GM03348 (cell line): ENCODE measurements at regions not wholly inside any gene's neighbourhood (a gene's known extent, or its start where the extent isn't known, plus 50 kb on each side); places are given as distances from the start of the nearest gene placed in this dataset.
"Not testable (repeated sequence)": the region's sequence is repeated elsewhere in the genome, so short reads cannot be mapped to it uniquely, and the experiment has no call there.

ENCODE experiments used
- DNase-seq: peaks from one replicate; pipeline ENCODE4 v3.0.0; 2012; ENCODE audit warnings: low spot score

DNA sequence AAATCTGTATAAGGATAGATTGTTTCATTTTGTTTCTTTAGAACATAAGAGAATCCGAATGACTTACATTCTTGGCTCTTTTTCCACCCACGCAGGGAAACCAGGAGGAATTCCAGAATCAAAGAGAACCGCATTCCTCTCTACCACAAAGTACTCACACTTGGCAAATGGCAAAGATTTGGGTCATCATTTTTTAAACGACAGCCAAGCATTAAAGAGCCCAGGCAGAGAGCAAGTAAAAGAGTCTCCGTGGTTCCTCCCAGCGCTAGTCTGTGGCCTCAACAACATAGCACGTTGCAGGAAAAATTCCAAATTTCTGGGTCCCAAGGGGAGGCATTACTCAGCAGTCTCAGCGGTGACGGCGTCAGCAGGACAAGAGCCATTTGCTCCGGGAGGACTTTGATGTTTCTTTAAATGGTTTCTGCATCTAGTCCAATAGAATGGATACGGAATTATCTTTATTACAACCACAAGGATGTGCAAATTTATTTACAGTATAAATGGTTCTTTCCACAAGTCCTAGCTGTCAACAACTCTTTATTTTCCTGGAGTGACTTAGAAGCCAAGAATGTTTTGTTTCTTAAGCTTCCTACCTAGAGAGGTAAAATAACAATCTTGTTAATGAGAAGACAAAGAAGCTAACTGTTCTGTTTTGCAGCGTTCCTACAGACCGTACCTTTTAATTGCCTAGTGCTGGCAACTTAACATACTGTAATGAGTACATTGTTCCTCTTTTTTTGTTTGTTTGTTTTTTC lies 232.5 kb downstream of the SKIDA1 start:
- peak; percentile 82 for DNase-seq

DNA sequence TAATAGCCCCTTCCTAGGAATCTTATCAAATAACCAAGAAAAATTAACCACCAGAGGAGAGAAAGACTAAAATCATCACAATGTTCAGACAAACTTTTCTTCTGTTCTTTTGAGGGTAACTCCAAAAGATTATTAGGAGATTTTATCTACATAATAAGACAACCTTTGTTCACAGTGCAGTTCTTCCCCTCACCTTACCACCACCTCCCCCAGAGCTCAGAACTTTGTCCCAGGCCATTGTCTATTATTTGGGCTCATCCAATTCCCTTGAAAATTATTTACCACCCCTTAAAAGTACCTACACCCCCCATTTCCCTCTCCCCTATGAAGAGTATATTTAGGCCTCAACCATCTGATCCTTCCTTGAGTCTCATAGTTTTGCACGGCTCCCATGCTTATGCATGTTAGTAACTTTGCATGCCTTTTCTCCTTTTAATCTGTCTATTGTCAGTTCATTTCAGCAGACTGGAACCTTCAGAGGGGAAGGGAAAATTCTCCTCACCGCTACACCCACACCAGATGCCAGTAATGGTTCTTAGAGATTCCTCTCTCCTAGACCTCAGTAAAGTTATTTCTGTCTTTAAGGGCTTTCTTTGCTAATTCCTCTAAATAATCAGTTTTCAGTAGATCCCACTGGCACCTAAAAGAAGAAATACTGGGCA lies 234.9 kb downstream of the SKIDA1 start:
- no peak for DNase-seq

DNA sequence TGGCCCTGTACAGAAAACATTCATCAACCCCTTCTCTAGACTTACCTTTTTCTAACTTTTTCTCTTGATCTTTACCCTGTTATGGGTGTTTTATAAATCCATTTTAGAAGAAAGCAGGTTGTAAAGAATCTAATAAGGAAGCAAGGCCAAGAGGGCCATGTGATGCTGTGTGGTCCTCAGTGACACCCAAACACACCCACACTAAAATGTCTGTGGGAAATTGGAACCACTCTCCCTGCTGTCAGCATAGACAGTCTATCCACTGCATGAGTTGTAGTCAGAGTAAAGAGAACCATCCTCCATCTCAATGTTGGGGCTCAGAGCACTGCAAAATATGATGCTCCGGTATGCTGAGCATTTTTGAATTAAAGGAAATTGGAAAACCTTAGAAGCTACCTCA lies 235.5 kb downstream of the SKIDA1 start:
- no peak for DNase-seq

DNA sequence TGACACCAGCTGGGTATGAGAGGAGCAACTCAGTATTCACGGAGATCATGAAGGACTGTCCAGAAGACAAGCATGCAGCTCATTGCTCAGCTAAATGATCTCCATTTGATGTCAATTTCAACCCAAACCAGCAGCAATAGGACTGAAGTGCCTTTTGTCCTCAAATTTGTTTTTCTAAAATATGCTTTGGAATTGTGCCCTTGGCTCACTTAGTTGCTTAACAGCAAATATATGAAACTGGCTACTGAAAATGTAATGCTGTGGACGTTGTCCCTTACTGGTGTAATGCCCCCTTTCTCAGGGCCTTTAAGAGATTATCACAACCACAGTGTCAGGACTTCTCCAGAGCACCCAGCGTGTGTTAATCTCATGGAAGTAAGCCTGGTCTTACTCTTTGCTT lies 236.2 kb downstream of the SKIDA1 start:
- no peak for DNase-seq

GRCh38 chr10:21285742-21286331 lies 239.6 kb downstream of the SKIDA1 start:
- DNase-seq, result no peak

DNA sequence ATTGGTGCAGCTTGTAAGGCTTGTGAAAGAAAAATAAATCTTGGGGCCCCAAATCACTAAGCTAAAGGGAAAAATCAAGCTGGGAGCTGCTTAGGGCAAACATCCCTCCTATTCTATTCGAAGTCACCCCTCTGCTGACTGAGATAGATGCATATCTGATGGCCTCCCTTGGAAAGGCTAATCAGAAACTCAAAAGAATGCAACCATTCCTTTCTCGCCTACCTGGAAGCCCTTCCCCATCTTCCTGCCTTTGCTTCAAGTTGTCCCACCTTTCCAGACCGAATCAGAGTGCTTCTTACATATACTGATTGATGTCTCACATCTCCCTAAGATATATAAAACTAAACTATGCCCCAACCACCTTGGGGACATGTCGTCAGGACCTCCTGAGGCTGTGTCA lies 240.3 kb downstream of the SKIDA1 start:
- DNase-seq, result no peak

DNA sequence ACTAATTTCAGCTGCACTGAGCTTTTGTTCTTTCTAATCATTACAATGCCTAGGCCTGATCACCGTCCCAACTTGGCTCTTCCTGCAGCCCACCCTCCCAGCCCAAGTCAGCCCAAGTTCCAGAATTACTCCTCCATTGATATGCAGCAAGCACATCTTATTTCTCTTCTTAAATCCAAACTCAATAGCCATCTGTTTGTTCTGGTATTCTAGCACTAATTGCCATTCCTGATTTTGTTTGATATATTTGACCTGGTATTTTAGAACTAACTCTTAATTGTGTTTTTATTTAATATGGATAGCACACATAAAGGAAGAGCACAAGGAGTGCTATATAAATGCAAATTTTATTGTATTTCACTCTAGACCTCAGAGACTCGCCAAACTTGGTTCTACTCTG lies 241.2 kb downstream of the SKIDA1 start:
- no peak for DNase-seq

- not testable (repeated sequence) for DNase-seq
Observed at GRCh38 chr10:21283053-21283452, 242.4 kb downstream of the SKIDA1 start.

- DNase-seq, result no peak
Observed at GRCh38 chr10:21281765-21282484, 243.6 kb downstream of the SKIDA1 start.

DNA sequence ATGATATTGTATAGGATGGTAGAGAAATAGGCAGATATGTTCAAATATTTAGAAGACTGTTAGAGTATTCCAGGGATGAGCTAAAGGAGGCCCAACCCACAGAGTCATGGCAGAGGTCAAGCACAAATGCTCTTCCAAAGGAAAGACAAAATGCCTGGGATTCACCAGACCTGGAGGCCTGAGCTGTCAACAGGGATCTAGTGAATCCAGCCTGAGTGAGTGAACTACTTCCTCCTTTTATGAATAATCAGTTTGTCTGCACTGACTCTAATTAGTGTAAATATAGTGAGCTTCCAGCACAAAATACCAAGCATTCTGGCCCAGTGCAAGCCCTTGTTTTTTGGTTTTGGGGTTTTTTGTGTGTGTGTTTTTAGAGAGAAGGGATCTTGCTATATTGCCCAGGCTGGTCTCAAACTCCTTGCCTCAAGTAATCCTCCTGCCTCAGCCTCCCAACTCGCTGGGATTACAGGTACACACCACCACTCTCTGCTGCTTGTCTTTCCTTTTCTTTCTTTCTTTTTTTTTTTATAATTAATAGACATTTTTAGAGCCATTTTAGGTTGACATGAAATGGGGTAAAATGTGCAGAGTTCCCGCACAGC lies 244.4 kb downstream of the SKIDA1 start:
- DNase-seq, result no peak

DNA sequence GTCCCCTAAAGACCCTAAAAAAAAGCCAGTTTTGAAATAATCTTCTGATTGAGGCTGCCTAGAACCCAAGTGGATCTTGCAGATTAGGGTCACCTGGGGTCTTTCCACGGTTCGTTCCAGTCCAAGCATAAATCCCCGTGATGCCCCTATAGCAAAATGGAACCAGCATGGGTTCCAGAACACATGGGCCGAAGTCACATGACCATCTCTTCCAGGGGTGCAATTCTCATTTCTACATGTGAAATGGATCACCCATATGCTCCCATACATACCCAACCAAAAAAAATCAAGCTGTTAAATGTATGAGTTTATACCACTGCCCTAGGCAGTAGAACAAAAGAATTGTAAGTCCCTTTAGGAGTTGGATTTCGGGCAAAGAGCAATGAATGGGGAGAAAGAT lies 245.4 kb downstream of the SKIDA1 start:
- no peak for DNase-seq

DNA sequence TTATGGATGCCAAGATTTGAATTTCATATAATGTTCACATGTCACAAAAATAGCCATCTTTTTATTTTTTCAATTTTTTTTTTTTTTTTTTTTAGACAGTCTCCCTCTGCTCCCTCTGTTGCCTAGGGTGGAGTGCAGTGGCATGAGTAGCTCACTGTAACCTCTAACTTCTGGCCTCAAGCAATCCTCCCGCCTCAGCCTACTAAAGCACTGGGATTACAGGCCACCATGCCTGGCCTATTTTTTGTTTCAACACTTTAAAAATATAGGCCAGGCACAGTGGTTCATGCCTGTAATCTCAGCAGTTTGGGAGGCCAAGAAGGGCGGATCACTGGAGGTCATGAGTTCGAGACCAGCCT lies 246.3 kb downstream of the SKIDA1 start:
- no peak for DNase-seq

DNA sequence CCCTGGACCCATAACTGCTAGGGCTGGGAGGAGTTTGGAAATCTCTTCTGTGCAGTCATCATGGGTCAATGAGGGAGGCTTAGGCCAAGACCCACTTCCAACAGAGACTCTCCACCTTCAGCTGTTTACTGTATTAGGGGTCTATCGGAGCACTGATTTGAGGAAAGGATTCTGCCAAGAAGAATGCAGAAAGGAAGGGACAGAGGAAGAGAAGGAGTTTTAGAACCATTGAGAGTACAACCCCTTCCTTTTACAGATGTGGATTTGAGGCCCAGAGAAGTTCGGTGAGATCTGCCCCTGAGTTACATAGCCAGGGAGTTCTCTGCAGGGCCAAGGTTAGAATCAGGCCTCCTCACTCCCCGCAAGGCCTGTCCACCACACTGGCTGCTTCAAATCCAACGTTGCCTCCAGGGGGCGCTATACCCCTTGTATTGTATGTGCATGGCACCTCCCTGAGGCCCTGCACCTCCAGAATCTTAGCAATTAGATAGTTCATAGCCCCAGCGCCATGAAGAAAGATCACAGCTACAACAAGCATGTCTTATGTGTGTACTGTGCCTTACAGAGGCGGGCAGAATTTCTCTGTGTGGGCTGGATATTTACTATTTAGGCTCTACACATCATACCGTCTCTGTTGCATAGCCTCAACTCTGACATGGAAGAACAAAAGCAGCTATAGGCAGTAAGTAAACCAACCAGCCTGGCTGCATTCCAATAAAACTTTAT lies 246.8 kb downstream of the SKIDA1 start:
- peak; percentile 87 for DNase-seq

- no peak for DNase-seq
Observed at GRCh38 chr10:21273400-21273968, 252.0 kb downstream of the SKIDA1 start.

DNA sequence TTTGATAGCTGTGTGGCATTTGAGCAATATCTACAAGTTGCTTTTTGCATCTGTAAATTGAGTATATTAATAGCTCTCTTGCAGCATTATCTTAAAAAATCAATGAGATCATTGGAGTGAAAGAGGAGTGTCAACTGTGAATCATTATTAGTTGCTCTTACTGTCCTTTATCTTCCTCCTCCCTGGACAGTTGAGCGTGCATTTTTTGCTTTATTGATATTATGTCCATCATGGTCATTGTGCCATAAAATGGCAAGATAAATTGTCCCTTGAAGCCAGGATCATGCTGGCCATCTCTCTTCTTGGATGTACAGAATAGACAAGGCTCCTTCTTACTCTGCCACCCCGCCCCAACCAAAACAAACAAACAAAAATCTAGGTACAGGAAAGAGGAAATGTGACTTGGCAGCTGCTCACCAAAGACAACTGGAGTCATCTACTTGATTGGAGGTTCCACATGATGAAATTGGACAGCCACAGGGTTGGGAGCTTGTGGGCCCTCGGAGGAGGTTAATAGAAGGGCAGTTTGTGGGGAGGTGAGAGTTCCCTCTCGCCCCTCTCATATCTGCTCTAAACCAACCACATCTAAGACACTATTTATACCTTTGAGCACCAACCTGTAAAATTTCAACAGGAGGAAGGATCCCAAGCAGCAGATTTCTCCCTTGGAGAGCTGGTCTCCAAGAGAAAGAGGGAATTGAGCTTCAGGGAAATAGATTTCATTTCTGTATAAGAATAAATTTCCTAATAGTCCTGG lies 252.7 kb downstream of the SKIDA1 start:
- DNase-seq, result no peak

- DNase-seq, result no peak
Observed at GRCh38 chr10:21270976-21271375, 254.5 kb downstream of the SKIDA1 start.

DNA sequence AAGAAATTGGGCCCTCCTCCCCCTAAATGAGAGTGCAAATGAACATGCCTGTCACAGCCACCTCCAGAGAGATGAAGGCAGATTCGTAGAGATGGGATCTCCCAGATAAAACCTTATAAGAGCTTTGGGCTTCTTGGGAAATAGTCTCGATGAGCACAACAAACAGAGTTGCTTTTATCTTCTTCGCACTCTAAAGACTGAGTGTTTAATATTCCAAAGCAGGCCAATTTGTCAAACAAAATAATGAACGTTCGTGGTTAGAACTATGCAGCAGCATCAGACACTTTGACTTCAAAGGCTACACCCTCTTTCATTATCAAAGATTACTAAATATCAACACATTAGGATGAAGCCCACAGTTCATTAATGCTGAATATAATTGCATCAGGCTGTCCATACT lies 256.2 kb downstream of the SKIDA1 start:
- DNase-seq, result no peak

GRCh38 chr10:21265622-21266021 lies 259.9 kb downstream of the SKIDA1 start:
- peak; percentile 15 for DNase-seq

DNA sequence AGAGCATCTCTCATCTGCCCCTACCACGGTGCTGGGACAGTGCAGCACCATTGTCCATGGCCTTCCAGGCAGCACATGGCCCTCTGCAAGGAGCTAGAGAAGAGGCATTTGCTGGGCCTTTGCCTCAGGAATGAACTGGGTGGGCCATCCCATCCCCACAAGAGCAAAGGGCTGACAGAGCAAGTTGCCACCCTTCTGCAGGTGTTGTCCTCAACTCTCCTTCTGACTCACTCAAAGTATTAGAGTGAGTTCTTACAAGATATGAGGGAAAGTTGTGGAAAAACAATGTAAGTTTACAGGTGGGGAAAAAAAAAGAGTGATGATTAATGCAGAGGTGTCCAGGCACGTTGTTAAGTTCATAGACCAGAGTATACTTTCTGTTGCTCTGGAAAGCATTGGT lies 261.2 kb downstream of the SKIDA1 start:
- no peak for DNase-seq

DNA sequence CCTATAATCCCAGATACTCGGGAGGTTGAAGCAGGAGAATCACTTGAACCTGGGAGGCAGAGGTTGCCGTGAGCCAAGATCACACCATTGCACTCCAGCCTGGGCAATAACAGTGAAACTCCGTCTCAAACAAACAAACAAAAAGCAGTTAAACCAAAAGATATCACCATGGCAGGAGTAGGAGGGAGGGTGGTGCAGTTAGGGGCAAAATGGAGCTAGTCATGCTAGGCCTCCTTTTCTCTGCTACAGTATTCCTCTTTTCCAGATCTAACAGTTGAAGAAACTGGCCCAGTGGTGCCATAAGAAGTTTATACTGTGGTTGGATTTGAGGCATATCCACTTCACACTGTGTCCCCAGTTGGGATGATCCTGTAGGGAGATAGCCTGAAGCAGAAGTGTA lies 261.6 kb downstream of the SKIDA1 start:
- no peak for DNase-seq
